ENCODE measurements at regions not wholly inside any gene's neighbourhood (a gene's known extent, or its start where the extent isn't known, plus 50 kb on each side); places are given as distances from the start of the nearest gene placed in this dataset.
A peak's percentile ranks its signal among the peaks of the same experiment; 100 is the strongest.

DNA sequence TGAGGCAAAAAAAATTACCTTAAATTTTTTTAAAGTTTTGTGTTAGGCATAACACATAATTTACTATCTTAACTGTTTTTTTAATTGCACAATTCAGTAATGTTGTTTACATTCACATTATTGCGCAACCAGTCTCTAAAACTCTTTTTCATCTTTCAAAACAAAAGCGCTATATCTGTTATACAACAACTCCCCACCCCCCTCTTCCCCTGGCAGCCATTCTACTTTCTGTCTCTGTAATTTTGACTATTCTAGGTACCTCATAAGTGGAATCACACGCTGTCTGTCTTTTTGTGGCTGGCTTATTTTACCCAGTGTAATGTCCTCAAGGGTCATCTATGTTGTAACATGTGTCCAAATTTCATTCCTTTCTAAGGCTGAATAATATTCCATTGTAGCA is 241.5 kb upstream of the DMRT1 start:
- H3K27ac ChIP-seq, result no peak overlapping the region
- TF ChIP-seq, protein P1, sequence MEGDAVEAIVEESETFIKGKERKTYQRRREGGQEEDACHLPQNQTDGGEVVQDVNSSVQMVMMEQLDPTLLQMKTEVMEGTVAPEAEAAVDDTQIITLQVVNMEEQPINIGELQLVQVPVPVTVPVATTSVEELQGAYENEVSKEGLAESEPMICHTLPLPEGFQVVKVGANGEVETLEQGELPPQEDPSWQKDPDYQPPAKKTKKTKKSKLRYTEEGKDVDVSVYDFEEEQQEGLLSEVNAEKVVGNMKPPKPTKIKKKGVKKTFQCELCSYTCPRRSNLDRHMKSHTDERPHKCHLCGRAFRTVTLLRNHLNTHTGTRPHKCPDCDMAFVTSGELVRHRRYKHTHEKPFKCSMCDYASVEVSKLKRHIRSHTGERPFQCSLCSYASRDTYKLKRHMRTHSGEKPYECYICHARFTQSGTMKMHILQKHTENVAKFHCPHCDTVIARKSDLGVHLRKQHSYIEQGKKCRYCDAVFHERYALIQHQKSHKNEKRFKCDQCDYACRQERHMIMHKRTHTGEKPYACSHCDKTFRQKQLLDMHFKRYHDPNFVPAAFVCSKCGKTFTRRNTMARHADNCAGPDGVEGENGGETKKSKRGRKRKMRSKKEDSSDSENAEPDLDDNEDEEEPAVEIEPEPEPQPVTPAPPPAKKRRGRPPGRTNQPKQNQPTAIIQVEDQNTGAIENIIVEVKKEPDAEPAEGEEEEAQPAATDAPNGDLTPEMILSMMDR (conservative IDR thresholded peaks at IDR 0.05), result no peak
- no peak for TF ChIP-seq ZFX (IDR thresholded peaks at IDR 0.05)

DNA sequence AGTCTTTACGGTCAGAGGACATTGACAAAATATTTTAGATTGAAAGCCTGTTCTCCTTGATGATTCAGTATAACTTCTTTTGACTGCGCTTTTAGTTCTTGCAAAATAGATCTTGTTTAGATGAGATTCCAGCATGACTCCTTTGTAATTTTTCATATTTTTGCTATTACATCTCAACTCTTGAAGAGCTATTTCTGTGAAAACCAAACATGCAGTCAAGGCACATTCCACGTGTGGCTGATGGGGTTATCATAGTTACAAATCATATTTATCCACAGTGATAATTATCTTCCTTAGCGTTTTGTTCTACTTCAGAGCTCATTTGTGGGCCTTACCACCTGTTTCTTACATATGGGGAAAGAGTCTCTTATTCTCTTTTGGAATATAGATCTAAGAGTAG is 238.8 kb upstream of the DMRT1 start:
- H3K27ac ChIP-seq, result no peak overlapping the region
- TF ChIP-seq, protein P1 (conservative IDR thresholded peaks at IDR 0.05), result no peak
- TF ChIP-seq ZFX (IDR thresholded peaks at IDR 0.05), result no peak

DNA sequence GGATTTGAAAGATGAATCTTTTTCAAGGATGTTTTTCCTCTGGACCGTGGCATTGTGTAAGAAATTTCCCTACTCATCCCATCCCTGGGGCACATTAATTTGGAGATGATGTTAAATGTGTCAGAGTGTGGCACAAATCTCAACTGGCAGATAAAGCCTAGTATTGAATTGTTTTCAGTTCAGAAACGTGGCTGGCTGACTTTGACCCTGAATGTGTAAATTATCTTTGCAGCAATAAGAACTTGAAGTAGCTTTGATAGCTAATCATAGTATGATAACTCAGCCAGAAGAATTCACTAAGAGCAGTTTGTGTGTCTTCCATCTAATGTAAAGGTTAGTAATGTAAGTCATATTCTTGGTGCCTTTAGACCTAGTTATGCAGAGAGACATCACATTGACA is 238.4 kb upstream of the DMRT1 start:
- no peak overlapping the region for H3K27ac ChIP-seq
- TF ChIP-seq, protein P1 (conservative IDR thresholded peaks at IDR 0.05), result no peak
- no peak for TF ChIP-seq ZFX (IDR thresholded peaks at IDR 0.05)

DNA sequence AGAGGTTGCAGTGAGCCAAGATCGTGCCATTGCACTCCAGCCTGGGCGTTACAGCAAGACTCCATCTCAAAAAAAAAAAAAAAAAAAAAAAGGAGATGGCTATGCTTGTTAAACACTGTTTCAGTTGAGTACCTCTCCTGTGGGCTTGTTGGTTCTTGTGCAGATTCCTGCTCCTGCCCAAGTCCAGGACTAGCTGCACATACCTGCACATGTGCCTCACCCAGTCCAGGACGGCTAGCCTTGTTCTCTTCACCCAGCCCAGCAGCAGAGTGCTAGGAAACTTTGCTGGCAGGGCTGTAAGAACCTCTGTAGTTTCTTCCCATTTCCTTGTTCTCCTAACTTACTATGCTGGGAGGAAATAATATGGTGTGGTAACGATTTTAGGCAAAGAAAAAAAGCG is 234.1 kb upstream of the DMRT1 start:
- no peak overlapping the region for H3K27ac ChIP-seq
- TF ChIP-seq, protein P1 (conservative IDR thresholded peaks at IDR 0.05), result no peak
- TF ChIP-seq ZFX (IDR thresholded peaks at IDR 0.05), result no peak

DNA sequence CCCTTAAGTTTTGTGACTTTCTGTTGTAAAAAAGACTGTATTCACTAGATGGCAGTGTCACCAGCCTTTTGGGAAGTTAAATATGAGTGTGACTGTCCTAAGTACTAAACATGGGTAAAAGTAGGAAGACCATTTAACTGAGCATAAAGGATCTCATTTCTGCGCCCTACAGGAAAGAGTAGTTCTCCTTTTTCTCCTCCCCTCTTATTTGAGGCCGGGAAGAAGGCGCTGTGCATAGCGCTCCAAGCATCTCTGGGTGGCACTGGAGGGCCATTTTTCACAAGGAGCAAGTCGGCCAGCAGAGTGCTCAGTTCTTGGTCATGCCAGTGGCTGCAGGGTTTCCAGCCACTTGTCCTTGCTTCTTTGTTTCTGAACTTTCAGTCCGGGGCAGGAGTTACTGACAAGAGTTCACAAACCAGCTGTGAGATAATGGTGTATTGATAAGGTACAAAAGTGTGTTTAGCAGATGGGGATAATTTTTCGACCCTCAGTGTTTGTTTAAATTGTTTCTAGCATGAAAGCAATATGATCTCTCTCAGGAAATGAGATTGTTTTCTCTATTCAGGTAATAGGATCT is 227.6 kb upstream of the DMRT1 start:
- no peak overlapping the region for H3K27ac ChIP-seq

DNA sequence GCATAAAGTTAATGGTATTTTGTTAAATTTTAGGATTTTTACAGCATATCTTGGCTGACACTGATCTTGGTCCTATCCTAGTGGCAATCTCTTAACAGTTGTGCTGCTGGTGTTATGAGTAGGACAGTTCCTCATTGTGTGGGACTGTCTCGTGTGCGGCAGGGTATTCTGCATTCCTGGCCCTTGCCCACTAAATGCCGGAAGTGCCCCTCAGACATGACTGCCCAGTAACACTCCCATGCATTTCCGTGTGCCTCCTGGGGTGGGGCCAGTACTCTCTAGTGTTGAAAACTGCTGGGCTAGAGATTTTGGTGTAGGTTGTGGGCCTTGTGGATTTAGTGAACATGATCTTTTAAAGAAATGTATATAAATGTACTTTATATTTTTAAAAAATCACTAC is 227.1 kb upstream of the DMRT1 start:
- H3K27ac ChIP-seq, result no peak overlapping the region
- TF ChIP-seq, protein P1 (conservative IDR thresholded peaks at IDR 0.05), result no peak
- TF ChIP-seq ZFX (IDR thresholded peaks at IDR 0.05), result no peak

More for the DNA sequence above, 227.6 kb upstream of the DMRT1 start:
- TF ChIP-seq, protein P1 (conservative IDR thresholded peaks at IDR 0.05), result peak; percentile 88
- no peak for TF ChIP-seq ZFX (IDR thresholded peaks at IDR 0.05)

DNA sequence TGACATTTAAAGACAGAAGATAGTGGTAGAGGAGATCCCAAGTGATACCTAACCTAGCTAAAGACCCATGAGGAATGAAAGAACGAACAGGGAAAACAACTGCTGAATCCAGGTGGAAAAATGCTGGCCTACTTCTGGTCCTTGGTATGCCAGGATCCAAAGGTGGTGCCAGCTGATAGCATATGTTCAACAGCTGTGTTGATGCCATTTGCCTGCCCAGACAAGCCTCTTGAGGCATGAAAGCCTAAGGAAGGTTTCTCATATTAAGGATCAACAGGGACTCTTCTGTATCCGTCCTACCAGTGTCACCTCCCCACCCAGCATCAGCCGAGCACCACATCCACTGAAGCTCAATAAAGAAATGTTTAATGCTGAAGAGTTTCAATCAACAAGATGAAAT is 225.7 kb upstream of the DMRT1 start:
- no peak overlapping the region for H3K27ac ChIP-seq
- TF ChIP-seq, protein P1 (conservative IDR thresholded peaks at IDR 0.05), result no peak
- no peak for TF ChIP-seq ZFX (IDR thresholded peaks at IDR 0.05)

All from C4-2B (cell line).